ENCODE measurements at regions not wholly inside any gene's neighbourhood (a gene's known extent, or its start where the extent isn't known, plus 50 kb on each side); places are given as distances from the start of the nearest gene placed in this dataset.
A peak's percentile ranks its signal among the peaks of the same experiment; 100 is the strongest.

GRCh38 chr4:63700569-63700968 lies 708.7 kb downstream of the TECRL start:
- BruUV-seq (replicated peaks), result no TSS peak
- no peak overlapping the region for H3K4me2 ChIP-seq (ENCODE audit: low read depth, low read length)
- no peak overlapping the region for H2BK20ac ChIP-seq (ENCODE audit: low read depth, low read length)
- H3K56ac ChIP-seq (ENCODE audit: extremely low read depth, insufficient read depth, low read length), result no peak overlapping the region
- dilution Hi-C loops (cut with HindIII; ENCODE audit: low sequenced_read_pairs, unreplicated experiment), result no loop called here
- no peaks in the 10 kb centered on the region for H3K4me1 ChIP-seq (ENCODE audit: control insufficient read depth, insufficient read depth, low read length)
- no peak overlapping the region for H3K18ac ChIP-seq (ENCODE audit: low read depth, low read length)
- H3K9me3 ChIP-seq (ENCODE audit: control insufficient read depth, insufficient read depth, low read length), result peaks cover 9% of the 10 kb centered on the region
- H4K20me1 ChIP-seq (ENCODE audit: insufficient read depth, low read length), result no peaks in the 10 kb centered on the region
- no CpG with 5 or more reads among the region's 6 CpGs for WGBS, 2 experiments (ENCODE audit: extremely low coverage in 2 of 2, insufficient read length in 1 of 2)
- H3K79me1 ChIP-seq (ENCODE audit: low read depth in 1 of 2, low read length in 2 of 2), result no peaks in the 10 kb centered on the region
- no peak overlapping the region for H2BK5ac ChIP-seq (ENCODE audit: low read depth, low read length, poor library complexity, severe bottlenecking)
- H3K4me3 ChIP-seq (ENCODE audit: insufficient read depth, low read depth, low read length), result no peak overlapping the region
- ChIA-PET CTCF (no interaction called here), POLR2A (ENCODE audit: unreplicated experiment) (no interaction called here)
- no peak overlapping the region for H3K9ac ChIP-seq (ENCODE audit: low read depth, low read length)
- H2AK5ac ChIP-seq (ENCODE audit: low read depth, low read length), result no peak overlapping the region
- intact Hi-C loops (cut with micrococcal nuclease), result no loop called here
- H3K36me3 ChIP-seq (ENCODE audit: control insufficient read depth, insufficient read depth, low read length), result no peaks in the 10 kb centered on the region
- H3K4ac ChIP-seq (ENCODE audit: low read depth, low read length), result no peak overlapping the region
- no peak for ATAC-seq (ENCODE audit: low read depth)
- TF ChIP-seq FOS (IDR thresholded peaks at IDR 0.05; ENCODE audit: low read depth, low read length) (no peak), MAZ (IDR thresholded peaks at IDR 0.05; ENCODE audit: borderline replicate concordance, low read depth, low read length) (no peak), MXI1 (IDR thresholded peaks at IDR 0.05; ENCODE audit: borderline replicate concordance, low read depth, low read length) (no peak), CTCF (conservative IDR thresholded peaks at IDR 0.05; ENCODE audit: low read depth, low read length) (no peak), RFX5 (IDR thresholded peaks at IDR 0.05; ENCODE audit: low read depth, low read length) (no peak), CHD1 (IDR thresholded peaks at IDR 0.05; ENCODE audit: low read depth, low read length) (no peak), POLR2A (IDR thresholded peaks at IDR 0.05; ENCODE audit: low read depth, low read length) (no peak), RAD21 (IDR thresholded peaks at IDR 0.05; ENCODE audit: low read length) (no peak), SMC3 (IDR thresholded peaks at IDR 0.05; ENCODE audit: low read depth, low read length) (no peak), RCOR1 (IDR thresholded peaks at IDR 0.05; ENCODE audit: insufficient replicate concordance, low read length) (no peak), CEBPB (IDR thresholded peaks at IDR 0.05; ENCODE audit: low read depth, low read length) (no peak), BHLHE40 (IDR thresholded peaks at IDR 0.05; ENCODE audit: low read depth, low read length) (no peak), MAFK (IDR thresholded peaks at IDR 0.05; ENCODE audit: low read depth, low read length) (no peak), NFE2L2 (IDR thresholded peaks at IDR 0.05; ENCODE audit: low read depth, low read length) (no peak)
- TF ChIP-seq, protein P1, sequence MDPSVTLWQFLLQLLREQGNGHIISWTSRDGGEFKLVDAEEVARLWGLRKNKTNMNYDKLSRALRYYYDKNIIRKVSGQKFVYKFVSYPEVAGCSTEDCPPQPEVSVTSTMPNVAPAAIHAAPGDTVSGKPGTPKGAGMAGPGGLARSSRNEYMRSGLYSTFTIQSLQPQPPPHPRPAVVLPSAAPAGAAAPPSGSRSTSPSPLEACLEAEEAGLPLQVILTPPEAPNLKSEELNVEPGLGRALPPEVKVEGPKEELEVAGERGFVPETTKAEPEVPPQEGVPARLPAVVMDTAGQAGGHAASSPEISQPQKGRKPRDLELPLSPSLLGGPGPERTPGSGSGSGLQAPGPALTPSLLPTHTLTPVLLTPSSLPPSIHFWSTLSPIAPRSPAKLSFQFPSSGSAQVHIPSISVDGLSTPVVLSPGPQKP (IDR thresholded peaks at IDR 0.05; ENCODE audit: borderline replicate concordance, low read depth, low read length), result no peak
- TF ChIP-seq, protein P2, sequence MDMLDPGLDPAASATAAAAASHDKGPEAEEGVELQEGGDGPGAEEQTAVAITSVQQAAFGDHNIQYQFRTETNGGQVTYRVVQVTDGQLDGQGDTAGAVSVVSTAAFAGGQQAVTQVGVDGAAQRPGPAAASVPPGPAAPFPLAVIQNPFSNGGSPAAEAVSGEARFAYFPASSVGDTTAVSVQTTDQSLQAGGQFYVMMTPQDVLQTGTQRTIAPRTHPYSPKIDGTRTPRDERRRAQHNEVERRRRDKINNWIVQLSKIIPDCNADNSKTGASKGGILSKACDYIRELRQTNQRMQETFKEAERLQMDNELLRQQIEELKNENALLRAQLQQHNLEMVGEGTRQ (IDR thresholded peaks at IDR 0.05; ENCODE audit: low read depth, low read length), result no peak
- H2AK9ac ChIP-seq (replicated peaks; ENCODE audit: low read depth, low read length, poor library complexity), result no peak overlapping the region
- no peak overlapping the region for H3K27ac ChIP-seq (ENCODE audit: insufficient read depth, low read length)
- no peak overlapping the region for H3K14ac ChIP-seq (replicated peaks; ENCODE audit: low read depth, low read length)
- H2AFZ ChIP-seq (replicated peaks; ENCODE audit: low read length, poor library complexity), result peak overlapping the region; percentile 32
- no peak overlapping the region for H3K23ac ChIP-seq (ENCODE audit: low read depth, low read length)
- DNase-seq, result no peak
- H3K9me1 ChIP-seq (ENCODE audit: insufficient read depth, low read length), result no peaks in the 10 kb centered on the region
- H4K91ac ChIP-seq (ENCODE audit: insufficient read depth, low read depth, low read length), result no peak overlapping the region
- in situ Hi-C loops (cut with MboI; ENCODE audit: low sequenced_read_pairs), result no loop called here
- no peak overlapping the region for H4K8ac ChIP-seq (ENCODE audit: low read depth in 2 of 2, low read length in 2 of 2)
- H2BK120ac ChIP-seq (ENCODE audit: low read depth, low read length), result no peak overlapping the region
- no peak overlapping the region for H2BK15ac ChIP-seq (ENCODE audit: low read depth, low read length)
- no peaks in the 10 kb centered on the region for H3K27me3 ChIP-seq (ENCODE audit: control insufficient read depth, insufficient read depth, low read length)
- H4K5ac ChIP-seq (ENCODE audit: low read depth, low read length), result no peak overlapping the region

Measured in IMR-90 (cell line).